Gastroesophageal sphincter (tissue), 3 donors: ENCODE measurements at regions not wholly inside any gene's neighbourhood (a gene's known extent, or its start where the extent isn't known, plus 50 kb on each side); places are given as distances from the start of the nearest gene placed in this dataset.

ENCODE experiments used
- CTCF ChIP-seq, 4 experiments: fragments of 200-600 bp in 2 of 4; fragments of 450-650 bp in 2 of 4; sonication (generic) in 1 of 4; IDR thresholded peaks; one replicate each; pipeline ENCODE4 v1.5.1; 2017 to 2019; ENCODE audit warnings: antibody characterized with exemption in 4 of 4, mild to moderate bottlenecking in 2 of 4, moderate library complexity in 2 of 4
- EP300 ChIP-seq: sonication (generic); formaldehyde crosslinking; IDR thresholded peaks from one replicate; pipeline ENCODE4 v1.6.1; 2017; ENCODE audit warnings: antibody characterized with exemption, mild to moderate bottlenecking
- POLR2A ChIP-seq, 2 donors: fragments of 450-650 bp; IDR thresholded peaks; one replicate each; pipeline ENCODE4 v1.6.1; 2017; ENCODE audit warnings: antibody characterized with exemption in 2 of 2, mild to moderate bottlenecking in 2 of 2, moderate library complexity in 1 of 2
- POLR2AphosphoS5 ChIP-seq: sonication (generic); formaldehyde crosslinking; IDR thresholded peaks from one replicate; pipeline ENCODE4 v1.6.1; 2017; ENCODE audit warnings: antibody characterized with exemption

GRCh38 chr13:73394066-73394465, 335.3 kb downstream of the KLF5 start:
- TF ChIP-seq CTCF (IDR thresholded peaks at IDR 0.05) (no peak), POLR2AphosphoS5 (no peak), POLR2A (IDR thresholded peaks at IDR 0.05) (no peak), EP300 (no peak)
